Testis (tissue), 2 donors: ENCODE measurements at regions not wholly inside any gene's neighbourhood (a gene's known extent, or its start where the extent isn't known, plus 50 kb on each side); places are given as distances from the start of the nearest gene placed in this dataset.

ENCODE experiments used
- DNase-seq: peaks from one replicate; pipeline ENCODE4 v3.0.0-alpha.2; 2019
- H3K27ac ChIP-seq, 2 donors: fragments of 200-600 bp; sonication (generic); one replicate each; pipeline ENCODE4 v1.5.1; 2019
- H3K27me3 ChIP-seq: fragments of 200-600 bp; sonication (generic); one replicate; pipeline ENCODE4 v1.5.1; 2019
- H3K36me3 ChIP-seq: fragments of 200-600 bp; sonication (generic); one replicate; pipeline ENCODE4 v1.5.1; 2017; ENCODE audit warnings: low read depth; ENCODE audit errors: missing control alignments
- H3K4me1 ChIP-seq: fragments of 200-600 bp; sonication (generic); one replicate; pipeline ENCODE4 v1.5.1; 2019
- H3K4me3 ChIP-seq, 2 donors: fragments of 200-600 bp; sonication (generic); one replicate each; pipeline ENCODE4 v1.5.1; 2017 to 2019
- H3K9me3 ChIP-seq: fragments of 200-600 bp; sonication (generic); one replicate; pipeline ENCODE4 v1.5.1; 2017
- POLR2A ChIP-seq: fragments of 450-650 bp; IDR thresholded peaks from one replicate; pipeline ENCODE4 v1.6.1; 2017; ENCODE audit warnings: antibody characterized with exemption, mild to moderate bottlenecking, moderate library complexity
- WGBS, 2 donors: methylation state at CpG; one replicate each; pipeline ENCODE4 v1.1.5; 2018; 5-methylcytosine and 5-hydroxymethylcytosine counted together
- intact Hi-C: fragments of 100-400 bp; cut with DNase I; formaldehyde crosslinking; loops from one replicate; pipeline ENCODE4 v1.15.1; 2023; ENCODE audit warnings: low total_unique reads
- TF ChIP-seq, protein P1 (sequence below), 3 experiments: fragments of 450-650 bp in 2 of 3; fragments of 200-600 bp in 1 of 3; sonication (generic) in 1 of 3; IDR thresholded peaks; one replicate each; pipeline ENCODE4 v1.5.1; 2016 to 2019; ENCODE audit warnings: antibody characterized with exemption in 3 of 3, mild to moderate bottlenecking in 2 of 3, moderate library complexity in 1 of 3

DNA sequence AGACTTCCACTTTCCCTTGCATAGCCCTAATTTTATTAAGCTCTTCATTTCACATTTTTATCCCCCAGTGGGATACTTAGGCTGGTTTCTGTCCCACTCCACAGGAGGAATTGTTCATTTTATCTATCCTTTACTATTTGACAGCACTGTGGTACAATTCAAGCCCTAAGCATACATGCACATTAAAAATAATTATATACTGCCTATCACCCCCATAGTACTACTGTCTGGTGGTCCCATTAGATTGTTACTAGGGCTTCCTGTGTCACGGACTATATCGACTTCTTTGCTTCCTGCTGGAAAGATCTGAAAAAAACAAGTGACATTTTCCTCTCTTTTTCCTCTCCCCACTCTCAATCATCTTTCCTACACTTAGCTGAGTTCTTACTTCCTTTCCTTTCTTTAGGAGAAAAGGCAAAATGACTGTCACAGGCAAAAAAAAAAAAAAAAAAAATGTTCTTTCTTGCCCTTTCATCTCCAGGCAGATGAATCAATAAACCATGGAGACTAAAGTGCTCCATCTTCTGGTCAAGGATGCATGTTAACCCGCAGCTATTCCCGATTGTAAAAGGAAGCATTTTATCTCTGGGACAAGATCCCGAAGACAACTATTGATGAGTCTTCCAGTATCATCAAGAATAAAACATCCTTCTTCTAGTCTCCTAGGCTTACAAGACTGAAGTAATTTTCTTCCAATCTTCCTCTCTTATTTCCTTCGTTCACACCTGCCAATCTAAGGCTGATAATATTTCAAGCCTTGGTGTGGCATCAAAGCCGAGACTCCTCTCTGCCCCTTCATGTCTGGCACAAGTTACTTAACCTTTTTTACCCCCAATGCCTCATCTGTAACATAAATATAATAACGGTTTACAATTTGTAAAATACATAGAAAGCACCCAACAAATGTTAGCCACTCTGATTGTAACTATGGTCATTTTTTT, 94.4 kb upstream of the PLEKHG7 start:
- WGBS, 2 donors, result 48 to 53% methylated on average over 8 of the region's 8 CpGs
- TF ChIP-seq POLR2A, result no peak
- TF ChIP-seq, protein P1, sequence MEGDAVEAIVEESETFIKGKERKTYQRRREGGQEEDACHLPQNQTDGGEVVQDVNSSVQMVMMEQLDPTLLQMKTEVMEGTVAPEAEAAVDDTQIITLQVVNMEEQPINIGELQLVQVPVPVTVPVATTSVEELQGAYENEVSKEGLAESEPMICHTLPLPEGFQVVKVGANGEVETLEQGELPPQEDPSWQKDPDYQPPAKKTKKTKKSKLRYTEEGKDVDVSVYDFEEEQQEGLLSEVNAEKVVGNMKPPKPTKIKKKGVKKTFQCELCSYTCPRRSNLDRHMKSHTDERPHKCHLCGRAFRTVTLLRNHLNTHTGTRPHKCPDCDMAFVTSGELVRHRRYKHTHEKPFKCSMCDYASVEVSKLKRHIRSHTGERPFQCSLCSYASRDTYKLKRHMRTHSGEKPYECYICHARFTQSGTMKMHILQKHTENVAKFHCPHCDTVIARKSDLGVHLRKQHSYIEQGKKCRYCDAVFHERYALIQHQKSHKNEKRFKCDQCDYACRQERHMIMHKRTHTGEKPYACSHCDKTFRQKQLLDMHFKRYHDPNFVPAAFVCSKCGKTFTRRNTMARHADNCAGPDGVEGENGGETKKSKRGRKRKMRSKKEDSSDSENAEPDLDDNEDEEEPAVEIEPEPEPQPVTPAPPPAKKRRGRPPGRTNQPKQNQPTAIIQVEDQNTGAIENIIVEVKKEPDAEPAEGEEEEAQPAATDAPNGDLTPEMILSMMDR (IDR thresholded peaks at IDR 0.05), result peak in 2 of 3 experiments; percentile 33 to 36
- H3K4me1 ChIP-seq, result no peaks in the 10 kb centered on the region
- H3K9me3 ChIP-seq, result no peaks in the 10 kb centered on the region
- H3K27me3 ChIP-seq, result no peaks in the 10 kb centered on the region
- intact Hi-C loops, result no loop called here
- no peak overlapping the region for H3K4me3 ChIP-seq
- no peaks in the 10 kb centered on the region for H3K36me3 ChIP-seq
- DNase-seq, result no peak
- no peak overlapping the region for H3K27ac ChIP-seq

DNA sequence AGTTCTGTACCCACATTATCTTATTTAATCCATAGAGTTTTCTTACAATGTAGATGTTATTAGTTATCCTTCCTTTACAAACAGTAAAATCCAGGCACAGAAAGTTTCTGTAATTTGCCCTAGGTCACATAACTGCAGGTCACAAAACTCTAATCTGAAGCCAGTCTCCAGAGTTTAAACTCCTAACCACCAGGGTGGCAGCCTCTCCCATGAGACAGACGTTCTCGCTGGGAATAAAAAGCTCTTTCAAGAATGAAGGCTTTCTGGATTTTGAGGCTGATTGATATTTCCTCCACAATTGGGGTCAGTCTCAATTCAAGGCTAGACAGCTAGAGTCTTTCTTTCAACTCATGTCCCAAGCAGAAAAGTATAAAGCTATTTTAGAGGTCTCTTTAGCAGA, 95.8 kb upstream of the PLEKHG7 start:
- 79 to 85% methylated on average over 2 of the region's 2 CpGs for WGBS, 2 donors
- H3K4me1 ChIP-seq, result no peaks in the 10 kb centered on the region
- H3K27me3 ChIP-seq, result no peaks in the 10 kb centered on the region
- no peak overlapping the region for H3K27ac ChIP-seq
- H3K4me3 ChIP-seq, result no peak overlapping the region
- H3K9me3 ChIP-seq, result no peaks in the 10 kb centered on the region
- H3K36me3 ChIP-seq, result no peaks in the 10 kb centered on the region
- intact Hi-C loops, result no loop called here
- TF ChIP-seq POLR2A, result no peak
- TF ChIP-seq, protein P1 (IDR thresholded peaks at IDR 0.05), result no peak
- no peak for DNase-seq

DNA sequence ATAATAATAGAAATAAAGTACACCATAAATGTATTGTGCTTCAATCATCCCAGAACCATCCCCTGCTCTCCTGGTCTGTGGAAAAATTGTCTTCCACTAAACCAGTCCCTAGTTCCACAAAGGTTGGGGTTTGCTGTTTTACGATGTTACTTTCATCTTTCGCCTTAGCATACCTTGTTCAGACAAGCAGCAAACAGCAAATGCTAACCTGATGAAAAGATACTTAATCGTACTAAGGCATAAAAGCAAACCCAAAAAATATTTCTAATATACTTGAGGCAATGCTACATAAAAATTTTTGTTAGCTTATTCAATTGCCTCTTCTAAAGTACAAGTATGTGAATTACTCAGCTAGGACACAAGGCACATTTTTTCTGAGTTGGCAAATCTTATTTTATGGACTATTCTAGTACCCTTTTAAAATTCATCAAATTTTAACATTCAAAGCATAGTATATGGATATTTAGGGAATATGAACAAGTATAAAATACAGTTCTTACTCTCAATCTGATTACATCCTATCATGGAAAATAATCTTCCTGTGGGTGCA, 97.1 kb upstream of the PLEKHG7 start:
- 80% methylated on average over 3 of the region's 3 CpGs for WGBS, 2 donors
- Histone ChIP-seq H3K36me3 (no peaks in the 10 kb centered on the region), H3K9me3 (no peaks in the 10 kb centered on the region), H3K27me3 (no peaks in the 10 kb centered on the region), H3K27ac (no peak overlapping the region), H3K4me3 (no peak overlapping the region), H3K4me1 (no peaks in the 10 kb centered on the region)
- DNase-seq, result no peak
- TF ChIP-seq POLR2A, result no peak
- TF ChIP-seq, protein P1 (IDR thresholded peaks at IDR 0.05), result no peak
- intact Hi-C loops, result no loop called here

DNA sequence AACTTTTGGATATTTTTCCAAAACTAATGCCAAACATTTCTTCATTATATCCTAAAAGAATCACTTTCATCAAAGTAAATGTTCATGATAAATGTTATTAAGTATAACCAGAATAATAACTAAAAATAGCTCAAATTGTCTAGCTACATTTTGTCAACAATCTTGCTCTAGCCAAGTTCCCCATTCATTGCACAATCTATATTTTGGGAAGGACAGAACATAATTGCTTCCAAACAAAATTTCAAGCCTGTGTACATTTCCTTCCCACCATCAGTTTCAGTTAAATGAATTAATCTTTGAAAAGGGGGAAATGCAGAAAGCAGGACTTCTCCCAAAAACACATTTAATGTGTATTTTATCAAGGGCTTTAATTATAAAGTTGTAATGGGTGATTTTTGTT, 98.0 kb upstream of the PLEKHG7 start:
- H3K27me3 ChIP-seq, result no peaks in the 10 kb centered on the region
- TF ChIP-seq, protein P1 (IDR thresholded peaks at IDR 0.05), result no peak
- TF ChIP-seq POLR2A, result no peak
- DNase-seq, result no peak
- no peaks in the 10 kb centered on the region for H3K4me1 ChIP-seq
- H3K9me3 ChIP-seq, result no peaks in the 10 kb centered on the region
- no peak overlapping the region for H3K27ac ChIP-seq
- intact Hi-C loops, result no loop called here
- H3K4me3 ChIP-seq, result no peak overlapping the region
- no peaks in the 10 kb centered on the region for H3K36me3 ChIP-seq
